Dermis blood vessel endothelial cell (primary cell): ENCODE measurements at regions not wholly inside any gene's neighbourhood (a gene's known extent, or its start where the extent isn't known, plus 50 kb on each side); places are given as distances from the start of the nearest gene placed in this dataset.
"Not testable (repeated sequence)": the region's sequence is repeated elsewhere in the genome, so short reads cannot be mapped to it uniquely, and the experiment has no call there.

Experiments used
- DNase-seq: peaks from one replicate; pipeline ENCODE4 v3.0.0; 2010

DNA sequence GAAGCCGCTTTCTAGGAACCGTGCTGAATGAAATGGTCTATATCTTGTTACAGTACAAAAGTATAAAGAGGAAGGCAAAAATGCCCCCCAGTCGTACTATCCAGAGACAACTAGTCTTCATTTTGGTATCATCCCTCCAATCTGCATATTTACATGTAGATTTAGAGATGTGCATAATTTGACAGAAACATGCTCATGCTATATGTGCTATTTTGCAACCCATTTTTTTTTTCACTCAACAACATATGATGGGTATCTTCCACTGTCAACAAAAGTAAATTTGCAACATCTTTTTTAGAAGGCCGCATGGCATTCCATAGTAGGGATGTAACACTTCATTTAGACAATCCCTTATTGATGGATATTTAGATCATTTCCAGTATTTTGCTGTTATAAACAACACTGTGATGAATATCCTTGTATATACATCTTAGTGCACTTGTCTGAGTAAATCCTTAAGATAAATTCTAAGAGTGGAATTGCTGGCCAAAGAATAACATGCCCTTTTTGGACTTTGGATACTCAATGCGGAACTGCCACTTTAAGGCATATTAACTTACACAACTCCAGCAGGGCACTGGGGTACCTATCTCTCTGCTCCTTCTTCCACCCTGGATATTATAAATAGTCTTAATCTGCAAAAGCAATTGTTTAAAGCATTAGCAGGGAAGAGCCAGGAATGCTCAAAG lies 71.1 kb upstream of the SH3PXD2B start:
- no peak for DNase-seq

DNA sequence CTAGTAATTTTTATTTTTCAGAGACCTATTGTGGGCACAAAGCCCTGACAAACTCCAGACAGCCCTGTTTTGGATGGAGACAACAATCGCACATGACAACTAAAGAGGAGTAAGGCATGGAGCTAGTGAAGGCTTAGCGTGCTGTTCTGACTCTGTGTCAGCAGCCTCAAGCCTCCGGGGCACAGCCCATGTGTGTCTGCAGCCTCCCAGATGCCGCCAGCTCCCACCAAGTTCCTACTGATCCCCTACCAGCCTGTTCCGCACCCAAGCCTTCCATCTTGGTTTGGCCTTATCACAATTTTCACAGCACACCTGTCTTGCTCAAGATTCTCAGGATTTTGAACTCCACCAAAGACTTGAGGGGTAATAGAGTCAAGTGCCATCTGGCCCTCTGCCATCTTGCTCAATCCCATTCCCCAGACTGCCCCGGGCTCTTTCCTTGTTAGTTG lies 70.3 kb upstream of the SH3PXD2B start:
- DNase-seq = no peak

DNA sequence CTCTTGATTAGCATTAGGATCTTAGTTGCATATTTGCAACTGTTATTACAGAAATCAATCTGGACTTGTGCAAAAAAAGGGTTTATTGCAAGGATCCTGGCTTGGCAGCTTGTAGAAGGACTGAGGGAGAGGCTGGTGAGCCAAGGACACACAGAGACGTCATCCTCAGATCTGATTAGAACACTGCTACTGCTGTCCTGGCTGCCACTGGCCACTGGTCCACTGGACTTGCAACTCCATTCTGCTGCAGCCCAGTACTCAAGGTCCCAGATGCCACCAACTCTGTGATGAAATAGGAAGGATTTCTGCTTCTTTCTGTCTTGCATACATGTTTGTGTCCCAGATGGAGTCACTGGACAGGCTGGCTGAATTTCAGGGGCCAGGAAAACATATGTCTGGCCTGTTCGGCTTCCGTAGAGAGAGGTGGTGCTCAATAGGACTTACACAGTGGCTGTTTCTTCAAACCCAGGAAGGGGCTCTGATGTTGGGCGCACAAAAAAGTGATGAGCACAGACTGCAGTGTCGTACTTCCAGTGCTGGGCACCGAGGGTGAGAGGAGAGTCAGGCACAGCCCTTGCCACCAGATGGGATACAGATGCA lies 68.9 kb upstream of the SH3PXD2B start:
- DNase-seq = no peak

GRCh38 chr5:172521338-172521932 lies 67.1 kb upstream of the SH3PXD2B start:
- no peak for DNase-seq

GRCh38 chr5:172511952-172512351 lies 57.6 kb upstream of the SH3PXD2B start:
- no peak for DNase-seq

GRCh38 chr5:172509405-172509781 lies 55.1 kb upstream of the SH3PXD2B start:
- peak; percentile 41 for DNase-seq

DNA sequence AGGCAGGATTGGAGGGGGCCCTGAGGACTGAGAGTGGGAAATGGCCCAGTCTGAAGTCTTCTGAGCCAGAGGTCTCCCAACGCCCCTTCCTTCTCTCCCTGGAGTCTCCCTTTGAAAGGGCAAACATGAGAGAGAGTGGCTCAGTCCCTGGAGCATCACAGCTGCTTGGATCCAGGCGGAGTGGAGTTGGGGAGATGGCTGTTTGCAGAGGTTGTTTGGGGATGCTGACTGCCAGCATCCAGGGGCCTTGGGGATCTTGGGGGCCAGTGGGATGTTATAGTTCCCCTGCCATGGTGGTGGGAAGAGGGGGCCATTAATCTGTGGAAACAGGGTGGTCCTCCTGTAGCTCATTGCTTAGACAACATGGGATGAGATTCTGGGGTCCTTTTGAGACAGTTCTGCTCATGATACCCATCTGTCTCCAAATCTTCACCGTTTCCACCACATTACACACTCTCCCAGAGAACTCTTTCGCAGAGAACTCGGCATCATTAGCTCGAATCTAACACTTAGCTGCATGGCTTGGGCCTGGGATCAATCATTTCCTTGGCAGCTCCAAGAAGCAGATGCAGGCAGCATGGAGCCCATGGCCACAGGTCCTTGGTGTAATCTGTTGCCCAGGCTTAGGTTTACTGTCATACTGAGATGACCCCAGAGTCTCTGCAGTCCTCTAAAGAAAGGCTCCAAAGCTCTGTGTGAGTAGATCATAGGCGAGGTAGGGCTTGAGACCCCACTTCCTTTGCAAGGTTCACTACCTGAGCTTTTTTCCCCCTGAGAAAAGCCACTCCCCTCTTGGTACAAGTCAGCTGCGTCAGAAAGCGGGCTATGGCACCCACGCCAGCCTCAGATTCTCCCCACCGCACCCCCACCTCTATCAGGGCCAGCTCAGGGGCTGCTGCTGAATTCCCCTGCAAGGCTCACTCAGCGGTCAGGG lies 54.4 kb upstream of the SH3PXD2B start:
- no peak for DNase-seq

GRCh38 chr5:172507485-172507884 lies 53.2 kb upstream of the SH3PXD2B start:
- DNase-seq = not testable (repeated sequence)

- no peak for DNase-seq
These were observed 52.6 kb upstream of the SH3PXD2B start for GRCh38 chr5:172506921-172507320.

DNA sequence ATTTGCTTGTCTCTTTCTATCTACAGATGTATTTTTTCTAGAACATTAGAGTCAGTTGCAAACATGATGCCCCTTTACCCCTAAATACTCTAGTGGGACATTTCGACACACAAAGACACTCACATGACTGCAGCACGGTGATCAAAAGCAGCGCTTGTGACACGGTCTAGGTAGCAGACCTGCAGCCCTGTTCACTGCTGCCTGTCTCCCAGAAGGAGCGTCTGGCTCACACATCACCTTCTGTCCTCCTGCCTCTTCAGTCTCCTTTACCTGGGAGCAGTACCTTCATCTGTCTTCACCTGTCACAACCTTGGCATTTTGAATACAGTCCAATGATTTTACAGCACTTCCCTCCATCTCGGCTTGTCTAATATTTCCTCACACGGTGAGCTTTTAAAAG lies 51.9 kb upstream of the SH3PXD2B start:
- DNase-seq = no peak

DNA sequence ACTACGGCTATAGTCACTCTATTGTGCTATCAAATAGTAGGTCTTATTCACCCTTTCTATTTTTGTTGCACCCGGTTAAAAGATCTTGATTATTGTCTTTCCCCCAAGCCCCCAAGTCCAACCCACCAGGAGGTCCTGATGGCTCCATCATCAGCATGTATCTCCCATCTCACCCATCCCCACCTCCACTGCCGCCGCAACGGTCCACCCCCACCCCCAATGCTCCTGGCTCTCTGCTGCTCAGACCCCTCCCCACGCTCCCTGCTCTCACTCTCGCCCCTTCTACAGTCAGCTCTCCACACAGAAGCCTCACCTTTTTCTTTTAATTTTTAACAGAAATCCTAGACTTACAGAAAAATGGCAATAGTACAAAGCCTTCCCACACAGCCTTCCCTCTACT lies 51.5 kb upstream of the SH3PXD2B start:
- no peak for DNase-seq

- no peak for DNase-seq
These were observed 51.1 kb upstream of the SH3PXD2B start for GRCh38 chr5:172505403-172505759.

- DNase-seq = no peak
These were observed 50.5 kb upstream of the SH3PXD2B start for GRCh38 chr5:172504701-172505402.

DNA sequence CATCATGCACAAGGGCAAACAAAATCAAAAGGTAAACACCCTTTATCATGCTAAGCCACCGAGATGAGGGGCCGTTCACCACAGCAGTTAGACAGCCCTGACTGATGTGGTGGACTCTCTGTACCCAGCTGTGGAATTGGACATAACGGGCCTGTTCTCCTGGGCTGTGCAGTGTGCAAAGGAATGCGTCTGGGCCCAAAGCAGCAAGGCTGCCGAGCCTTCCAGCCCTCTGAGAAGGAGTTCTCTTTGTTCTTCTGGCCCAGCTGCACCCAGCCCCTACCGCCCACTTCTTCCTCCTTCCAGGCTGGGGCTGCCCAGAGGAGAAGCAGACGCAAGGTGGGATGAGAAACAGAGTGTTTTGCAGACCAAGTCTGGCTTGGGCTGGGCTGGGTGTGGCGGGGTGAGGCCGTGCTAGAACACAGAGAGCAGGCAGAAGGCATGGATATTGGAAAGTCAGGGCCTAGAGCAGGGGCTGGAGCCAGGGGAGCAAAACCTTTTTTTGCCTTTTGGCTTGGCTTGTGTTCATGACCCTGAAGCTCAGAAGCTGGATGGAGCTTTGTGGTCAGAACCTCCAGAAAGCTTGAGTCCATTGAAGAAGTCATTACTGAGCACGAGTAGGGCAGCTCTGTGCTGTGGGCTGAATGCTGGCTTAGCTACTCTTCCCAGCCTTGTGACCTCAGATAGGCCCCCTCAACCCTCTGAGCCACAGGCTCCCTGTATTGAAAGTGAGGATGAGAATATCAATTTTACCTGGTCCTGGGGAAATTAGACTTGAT lies 49.8 kb upstream of the SH3PXD2B start:
- DNase-seq = peak; percentile 15
